ENCODE measurements at regions not wholly inside any gene's neighbourhood (a gene's known extent, or its start where the extent isn't known, plus 50 kb on each side); places are given as distances from the start of the nearest gene placed in this dataset.
"Not testable (repeated sequence)": the region's sequence is repeated elsewhere in the genome, so short reads cannot be mapped to it uniquely, and the experiment has no call there.

GRCh38 chr14:65847931-65848330 lies 435.4 kb downstream of the FUT8 start:
- not testable (repeated sequence) for H3K4me1 ChIP-seq (ENCODE audit: insufficient read depth); H3K4me3 Mint-ChIP-seq; H3F3A ChIP-seq (replicated peaks; ENCODE audit: low read depth); H3K27me3 Mint-ChIP-seq (ENCODE audit: insufficient read depth, low read depth, poor library complexity); H2AFZ ChIP-seq; H3K27ac Mint-ChIP-seq; H3K36me3 Mint-ChIP-seq (ENCODE audit: low read depth); H4K20me1 ChIP-seq (replicated peaks; ENCODE audit: insufficient read depth); H3K79me2 ChIP-seq (replicated peaks; ENCODE audit: insufficient read depth); H3K9me2 ChIP-seq (ENCODE audit: insufficient read depth); H3K9me3 Mint-ChIP-seq; H3K4me1 Mint-ChIP-seq; H3K27ac ChIP-seq (ENCODE audit: low read depth); H3K4me3 ChIP-seq; H3K27me3 ChIP-seq (ENCODE audit: insufficient read depth); DNase-seq (ENCODE audit: low spot score); H3K4me2 ChIP-seq; ATAC-seq; H3K36me3 ChIP-seq (ENCODE audit: insufficient read depth)

- H3K36me3 Mint-ChIP-seq (ENCODE audit: low read depth) = no peaks in the 10 kb centered on the region
- DNase-seq (ENCODE audit: low spot score) = no peak
- ATAC-seq = no peak
- Histone ChIP-seq H3K27me3 (ENCODE audit: insufficient read depth) (no peaks in the 10 kb centered on the region), H3K4me1 (ENCODE audit: insufficient read depth) (no peaks in the 10 kb centered on the region), H3K4me3 (no peak overlapping the region), H4K20me1 (replicated peaks; ENCODE audit: insufficient read depth) (no peaks in the 10 kb centered on the region), H2AFZ (no peak overlapping the region), H3K79me2 (replicated peaks; ENCODE audit: insufficient read depth) (no peaks in the 10 kb centered on the region), H3F3A (replicated peaks; ENCODE audit: low read depth) (no peaks in the 10 kb centered on the region), H3K4me2 (no peak overlapping the region), H3K9me2 (ENCODE audit: insufficient read depth) (0 out of 2 replicates have a peak, but pooled peaks cover 12% of the 10 kb centered on the region), H3K36me3 (ENCODE audit: insufficient read depth) (no peaks in the 10 kb centered on the region), H3K27ac (ENCODE audit: low read depth) (no peak overlapping the region)
- H3K27me3 Mint-ChIP-seq (ENCODE audit: insufficient read depth, low read depth, poor library complexity) = peaks cover 5% of the 10 kb centered on the region
- no peak overlapping the region for H3K4me3 Mint-ChIP-seq
- H3K27ac Mint-ChIP-seq = no peak overlapping the region
- H3K9me3 Mint-ChIP-seq = no peaks in the 10 kb centered on the region
- peaks cover 3% of the 10 kb centered on the region; the same call in 1 of the 3 replicates for H3K4me1 Mint-ChIP-seq
- TF ChIP-seq NANOG (IDR thresholded peaks at IDR 0.05; ENCODE audit: borderline replicate concordance) (no peak), JUNB (IDR thresholded peaks at IDR 0.05; ENCODE audit: unreplicated experiment) (no peak), CREB1 (CRISPR knock-in tag; IDR thresholded peaks at IDR 0.05; ENCODE audit: low read depth) (no peak), EZH2 (IDR thresholded peaks at IDR 0.05; ENCODE audit: low read depth, unreplicated experiment) (no peak), CTCF (conservative IDR thresholded peaks at IDR 0.05; ENCODE audit: low read depth in 2 of 2) (no peak), ZNF331 (CRISPR knock-in tag; IDR thresholded peaks at IDR 0.05; ENCODE audit: low read depth) (no peak), POLR2AphosphoS5 (IDR thresholded peaks at IDR 0.05; ENCODE audit: low read depth) (no peak), STAT1 (IDR thresholded peaks at IDR 0.05; ENCODE audit: unreplicated experiment) (no peak)
- TF ChIP-seq, protein P1, sequence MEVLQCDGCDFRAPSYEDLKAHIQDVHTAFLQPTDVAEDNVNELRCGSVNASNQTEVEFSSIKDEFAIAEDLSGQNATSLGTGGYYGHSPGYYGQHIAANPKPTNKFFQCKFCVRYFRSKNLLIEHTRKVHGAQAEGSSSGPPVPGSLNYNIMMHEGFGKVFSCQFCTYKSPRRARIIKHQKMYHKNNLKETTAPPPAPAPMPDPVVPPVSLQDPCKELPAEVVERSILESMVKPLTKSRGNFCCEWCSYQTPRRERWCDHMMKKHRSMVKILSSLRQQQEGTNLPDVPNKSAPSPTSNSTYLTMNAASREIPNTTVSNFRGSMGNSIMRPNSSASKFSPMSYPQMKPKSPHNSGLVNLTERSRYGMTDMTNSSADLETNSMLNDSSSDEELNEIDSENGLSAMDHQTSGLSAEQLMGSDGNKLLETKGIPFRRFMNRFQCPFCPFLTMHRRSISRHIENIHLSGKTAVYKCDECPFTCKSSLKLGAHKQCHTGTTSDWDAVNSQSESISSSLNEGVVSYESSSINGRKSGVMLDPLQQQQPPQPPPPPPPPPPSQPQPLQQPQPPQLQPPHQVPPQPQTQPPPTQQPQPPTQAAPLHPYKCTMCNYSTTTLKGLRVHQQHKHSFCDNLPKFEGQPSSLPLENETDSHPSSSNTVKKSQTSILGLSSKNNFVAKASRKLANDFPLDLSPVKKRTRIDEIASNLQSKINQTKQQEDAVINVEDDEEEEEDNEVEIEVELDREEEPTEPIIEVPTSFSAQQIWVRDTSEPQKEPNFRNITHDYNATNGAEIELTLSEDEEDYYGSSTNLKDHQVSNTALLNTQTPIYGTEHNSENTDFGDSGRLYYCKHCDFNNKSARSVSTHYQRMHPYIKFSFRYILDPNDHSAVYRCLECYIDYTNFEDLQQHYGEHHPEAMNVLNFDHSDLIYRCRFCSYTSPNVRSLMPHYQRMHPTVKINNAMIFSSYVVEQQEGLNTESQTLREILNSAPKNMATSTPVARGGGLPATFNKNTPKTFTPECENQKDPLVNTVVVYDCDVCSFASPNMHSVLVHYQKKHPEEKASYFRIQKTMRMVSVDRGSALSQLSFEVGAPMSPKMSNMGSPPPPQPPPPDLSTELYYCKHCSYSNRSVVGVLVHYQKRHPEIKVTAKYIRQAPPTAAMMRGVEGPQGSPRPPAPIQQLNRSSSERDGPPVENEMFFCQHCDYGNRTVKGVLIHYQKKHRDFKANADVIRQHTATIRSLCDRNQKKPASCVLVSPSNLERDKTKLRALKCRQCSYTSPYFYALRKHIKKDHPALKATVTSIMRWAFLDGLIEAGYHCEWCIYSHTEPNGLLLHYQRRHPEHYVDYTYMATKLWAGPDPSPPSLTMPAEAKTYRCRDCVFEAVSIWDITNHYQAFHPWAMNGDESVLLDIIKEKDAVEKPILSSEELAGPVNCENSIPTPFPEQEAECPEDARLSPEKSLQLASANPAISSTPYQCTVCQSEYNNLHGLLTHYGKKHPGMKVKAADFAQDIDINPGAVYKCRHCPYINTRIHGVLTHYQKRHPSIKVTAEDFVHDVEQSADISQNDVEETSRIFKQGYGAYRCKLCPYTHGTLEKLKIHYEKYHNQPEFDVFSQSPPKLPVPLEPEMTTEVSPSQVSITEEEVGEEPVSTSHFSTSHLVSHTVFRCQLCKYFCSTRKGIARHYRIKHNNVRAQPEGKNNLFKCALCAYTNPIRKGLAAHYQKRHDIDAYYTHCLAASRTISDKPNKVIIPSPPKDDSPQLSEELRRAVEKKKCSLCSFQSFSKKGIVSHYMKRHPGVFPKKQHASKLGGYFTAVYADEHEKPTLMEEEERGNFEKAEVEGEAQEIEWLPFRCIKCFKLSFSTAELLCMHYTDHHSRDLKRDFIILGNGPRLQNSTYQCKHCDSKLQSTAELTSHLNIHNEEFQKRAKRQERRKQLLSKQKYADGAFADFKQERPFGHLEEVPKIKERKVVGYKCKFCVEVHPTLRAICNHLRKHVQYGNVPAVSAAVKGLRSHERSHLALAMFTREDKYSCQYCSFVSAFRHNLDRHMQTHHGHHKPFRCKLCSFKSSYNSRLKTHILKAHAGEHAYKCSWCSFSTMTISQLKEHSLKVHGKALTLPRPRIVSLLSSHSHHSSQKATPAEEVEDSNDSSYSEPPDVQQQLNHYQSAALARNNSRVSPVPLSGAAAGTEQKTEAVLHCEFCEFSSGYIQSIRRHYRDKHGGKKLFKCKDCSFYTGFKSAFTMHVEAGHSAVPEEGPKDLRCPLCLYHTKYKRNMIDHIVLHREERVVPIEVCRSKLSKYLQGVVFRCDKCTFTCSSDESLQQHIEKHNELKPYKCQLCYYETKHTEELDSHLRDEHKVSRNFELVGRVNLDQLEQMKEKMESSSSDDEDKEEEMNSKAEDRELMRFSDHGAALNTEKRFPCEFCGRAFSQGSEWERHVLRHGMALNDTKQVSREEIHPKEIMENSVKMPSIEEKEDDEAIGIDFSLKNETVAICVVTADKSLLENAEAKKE (CRISPR knock-in tag; IDR thresholded peaks at IDR 0.05) = no peak
- TF ChIP-seq, protein P2, sequence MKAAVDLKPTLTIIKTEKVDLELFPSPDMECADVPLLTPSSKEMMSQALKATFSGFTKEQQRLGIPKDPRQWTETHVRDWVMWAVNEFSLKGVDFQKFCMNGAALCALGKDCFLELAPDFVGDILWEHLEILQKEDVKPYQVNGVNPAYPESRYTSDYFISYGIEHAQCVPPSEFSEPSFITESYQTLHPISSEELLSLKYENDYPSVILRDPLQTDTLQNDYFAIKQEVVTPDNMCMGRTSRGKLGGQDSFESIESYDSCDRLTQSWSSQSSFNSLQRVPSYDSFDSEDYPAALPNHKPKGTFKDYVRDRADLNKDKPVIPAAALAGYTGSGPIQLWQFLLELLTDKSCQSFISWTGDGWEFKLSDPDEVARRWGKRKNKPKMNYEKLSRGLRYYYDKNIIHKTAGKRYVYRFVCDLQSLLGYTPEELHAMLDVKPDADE (IDR thresholded peaks at IDR 0.05) = no peak
- TF ChIP-seq, protein P3, sequence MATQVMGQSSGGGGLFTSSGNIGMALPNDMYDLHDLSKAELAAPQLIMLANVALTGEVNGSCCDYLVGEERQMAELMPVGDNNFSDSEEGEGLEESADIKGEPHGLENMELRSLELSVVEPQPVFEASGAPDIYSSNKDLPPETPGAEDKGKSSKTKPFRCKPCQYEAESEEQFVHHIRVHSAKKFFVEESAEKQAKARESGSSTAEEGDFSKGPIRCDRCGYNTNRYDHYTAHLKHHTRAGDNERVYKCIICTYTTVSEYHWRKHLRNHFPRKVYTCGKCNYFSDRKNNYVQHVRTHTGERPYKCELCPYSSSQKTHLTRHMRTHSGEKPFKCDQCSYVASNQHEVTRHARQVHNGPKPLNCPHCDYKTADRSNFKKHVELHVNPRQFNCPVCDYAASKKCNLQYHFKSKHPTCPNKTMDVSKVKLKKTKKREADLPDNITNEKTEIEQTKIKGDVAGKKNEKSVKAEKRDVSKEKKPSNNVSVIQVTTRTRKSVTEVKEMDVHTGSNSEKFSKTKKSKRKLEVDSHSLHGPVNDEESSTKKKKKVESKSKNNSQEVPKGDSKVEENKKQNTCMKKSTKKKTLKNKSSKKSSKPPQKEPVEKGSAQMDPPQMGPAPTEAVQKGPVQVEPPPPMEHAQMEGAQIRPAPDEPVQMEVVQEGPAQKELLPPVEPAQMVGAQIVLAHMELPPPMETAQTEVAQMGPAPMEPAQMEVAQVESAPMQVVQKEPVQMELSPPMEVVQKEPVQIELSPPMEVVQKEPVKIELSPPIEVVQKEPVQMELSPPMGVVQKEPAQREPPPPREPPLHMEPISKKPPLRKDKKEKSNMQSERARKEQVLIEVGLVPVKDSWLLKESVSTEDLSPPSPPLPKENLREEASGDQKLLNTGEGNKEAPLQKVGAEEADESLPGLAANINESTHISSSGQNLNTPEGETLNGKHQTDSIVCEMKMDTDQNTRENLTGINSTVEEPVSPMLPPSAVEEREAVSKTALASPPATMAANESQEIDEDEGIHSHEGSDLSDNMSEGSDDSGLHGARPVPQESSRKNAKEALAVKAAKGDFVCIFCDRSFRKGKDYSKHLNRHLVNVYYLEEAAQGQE (IDR thresholded peaks at IDR 0.05; ENCODE audit: unreplicated experiment) = no peak
Measured at GRCh38 chr14:65849091-65849490, 436.6 kb downstream of the FUT8 start.
